IMR-90 (cell line): ENCODE measurements at regions not wholly inside any gene's neighbourhood (a gene's known extent, or its start where the extent isn't known, plus 50 kb on each side); places are given as distances from the start of the nearest gene placed in this dataset.

Experiments used
- ATAC-seq: fragments of 200-7000 bp; cut with Tn5 transposase; 2 replicates; pipeline ENCODE4 v1.9.1; 2020; ENCODE audit warnings: low read depth, mild to moderate bottlenecking, moderate library complexity
- BruUV-seq: library from RNA; stranded (reverse); fragments of 400-500 nt; replicated peaks from 2 replicates; lab custom pipeline; 2021; lab: Mats Ljungman, UMichigan
- CTCF ChIA-PET: fragments of 300-600 bp; formaldehyde crosslinking; extraction: SDS; loops from one replicate; lab custom pipeline; 2021; ENCODE audit warnings: antibody characterized with exemption; lab: Yijun Ruan, JAX
- POLR2A ChIA-PET: fragments of 300-600 bp; sonication (Branson Sonifier 250); formaldehyde crosslinking; loops from one replicate; lab custom pipeline; 2022; ENCODE audit warnings: antibody characterized with exemption; ENCODE audit not compliant: unreplicated experiment; lab: Charles Lee
- DNase-seq: peaks from one replicate; pipeline ENCODE4 v3.0.0; 2013
- H2AFZ ChIP-seq: replicated peaks from 2 replicates; pipeline ENCODE3; 2013; ENCODE audit warnings: low read length, mild to moderate bottlenecking; ENCODE audit not compliant: poor library complexity
- H2AK5ac ChIP-seq: 2 replicates; pipeline ENCODE4 v1.6.1; 2013; ENCODE audit warnings: low read depth, low read length, inconsistent platforms
- H2AK9ac ChIP-seq: replicated peaks from 2 replicates; pipeline ENCODE3; 2013; ENCODE audit warnings: mild to moderate bottlenecking, low read depth, low read length, moderate library complexity; ENCODE audit not compliant: poor library complexity
- H2BK120ac ChIP-seq: 2 replicates; pipeline ENCODE4 v1.6.1; 2013; ENCODE audit warnings: low read depth, low read length, inconsistent platforms
- H2BK15ac ChIP-seq: 3 replicates; pipeline ENCODE4 v1.6.1; 2013; ENCODE audit warnings: low read depth, low read length, inconsistent platforms
- H2BK20ac ChIP-seq: 2 replicates; pipeline ENCODE4 v1.6.1; 2013; ENCODE audit warnings: low read depth, mild to moderate bottlenecking, inconsistent platforms, low read length, moderate library complexity
- H2BK5ac ChIP-seq: 2 replicates; pipeline ENCODE4 v1.6.1; 2013; ENCODE audit warnings: mild to moderate bottlenecking, low read depth, low read length, inconsistent platforms; ENCODE audit not compliant: poor library complexity, severe bottlenecking
- H3K14ac ChIP-seq: replicated peaks from 2 replicates; pipeline ENCODE4 v1.6.1; 2013; ENCODE audit warnings: low read depth, low read length, inconsistent platforms
- H3K18ac ChIP-seq: 2 replicates; pipeline ENCODE4 v1.6.1; 2013; ENCODE audit warnings: low read depth, low read length, control low read depth
- H3K23ac ChIP-seq: 2 replicates; pipeline ENCODE4 v1.6.1; 2013; ENCODE audit warnings: low read depth, low read length, inconsistent platforms
- H3K27ac ChIP-seq: 2 replicates; pipeline ENCODE4 v1.5.1; 2013; ENCODE audit warnings: mild to moderate bottlenecking, control low read depth, low read length; ENCODE audit not compliant: insufficient read depth
- H3K27me3 ChIP-seq: 2 replicates; pipeline ENCODE4 v1.6.1; 2013; ENCODE audit warnings: low read length; ENCODE audit not compliant: control insufficient read depth, insufficient read depth
- H3K36me3 ChIP-seq: 2 replicates; pipeline ENCODE4 v1.6.1; 2013; ENCODE audit warnings: low read length, mixed read lengths; ENCODE audit not compliant: control insufficient read depth, insufficient read depth
- H3K4ac ChIP-seq: 2 replicates; pipeline ENCODE4 v1.6.1; 2013; ENCODE audit warnings: low read depth, low read length, inconsistent platforms
- H3K4me1 ChIP-seq: 2 replicates; pipeline ENCODE4 v1.6.1; 2013; ENCODE audit warnings: low read length, mixed read lengths; ENCODE audit not compliant: control insufficient read depth, insufficient read depth
- H3K4me2 ChIP-seq: 2 replicates; pipeline ENCODE4 v1.6.1; 2013; ENCODE audit warnings: low read depth, mild to moderate bottlenecking, control low read depth, low read length, moderate library complexity
- H3K4me3 ChIP-seq: 2 replicates; pipeline ENCODE4 v1.5.1; 2013; ENCODE audit warnings: low read depth, mild to moderate bottlenecking, control low read depth, low read length, moderate library complexity; ENCODE audit not compliant: insufficient read depth
- H3K56ac ChIP-seq: 2 replicates; pipeline ENCODE4 v1.6.1; 2013; ENCODE audit warnings: low read length, inconsistent platforms; ENCODE audit not compliant: insufficient read depth; ENCODE audit errors: extremely low read depth
- H3K79me1 ChIP-seq, 2 experiments: 2 replicates each; pipeline ENCODE4 v1.6.1; 2013; ENCODE audit warnings: low read length in 2 of 2, inconsistent platforms in 1 of 2, low read depth in 1 of 2
- H3K9ac ChIP-seq: 2 replicates; pipeline ENCODE4 v1.6.1; 2013; ENCODE audit warnings: low read depth, low read length, control low read depth
- H3K9me1 ChIP-seq: 2 replicates; pipeline ENCODE4 v1.6.1; 2013; ENCODE audit warnings: low read length, inconsistent platforms; ENCODE audit not compliant: insufficient read depth
- H3K9me3 ChIP-seq: 2 replicates; pipeline ENCODE4 v1.6.1; 2013; ENCODE audit warnings: low read length; ENCODE audit not compliant: control insufficient read depth, insufficient read depth
- H4K20me1 ChIP-seq: 2 replicates; pipeline ENCODE4 v1.6.1; 2013; ENCODE audit warnings: low read length, inconsistent platforms; ENCODE audit not compliant: insufficient read depth
- H4K5ac ChIP-seq: 2 replicates; pipeline ENCODE4 v1.6.1; 2013; ENCODE audit warnings: mild to moderate bottlenecking, low read depth, low read length, control low read depth
- H4K8ac ChIP-seq, 2 experiments: 2 replicates each; pipeline ENCODE4 v1.6.1; 2013; ENCODE audit warnings: low read depth in 2 of 2, low read length in 2 of 2, control low read depth in 1 of 2, inconsistent platforms in 1 of 2
- H4K91ac ChIP-seq: 2 replicates; pipeline ENCODE4 v1.6.1; 2013; ENCODE audit warnings: low read depth, low read length, inconsistent platforms; ENCODE audit not compliant: insufficient read depth
- BHLHE40 ChIP-seq: fragments of 150-350 bp; IDR thresholded peaks from 2 replicates; pipeline ENCODE4 v1.6.1; 2016; ENCODE audit warnings: mild to moderate bottlenecking, low read depth, low read length
- MAFK ChIP-seq: IDR thresholded peaks from 2 replicates; pipeline ENCODE4 v1.6.1; 2012; ENCODE audit warnings: low read depth, low read length, improper control_type of control experiment
- dilution Hi-C: fragments of 300-500 bp; cut with HindIII; formaldehyde crosslinking; loops from one replicate; pipeline ENCODE4 v1.14.3; 2018; ENCODE audit warnings: low sequenced_read_pairs; ENCODE audit not compliant: unreplicated experiment
- in situ Hi-C: fragments of 300-500 bp; cut with MboI; formaldehyde crosslinking; loops from 3 replicates; pipeline ENCODE4 v1.14.3; 2019; ENCODE audit warnings: low sequenced_read_pairs, inconsistent platforms, mixed read lengths
- intact Hi-C: fragments of 100-400 bp; cut with micrococcal nuclease; formaldehyde crosslinking; loops from 2 replicates; pipeline ENCODE4 v1.10.0; 2022

DNA sequence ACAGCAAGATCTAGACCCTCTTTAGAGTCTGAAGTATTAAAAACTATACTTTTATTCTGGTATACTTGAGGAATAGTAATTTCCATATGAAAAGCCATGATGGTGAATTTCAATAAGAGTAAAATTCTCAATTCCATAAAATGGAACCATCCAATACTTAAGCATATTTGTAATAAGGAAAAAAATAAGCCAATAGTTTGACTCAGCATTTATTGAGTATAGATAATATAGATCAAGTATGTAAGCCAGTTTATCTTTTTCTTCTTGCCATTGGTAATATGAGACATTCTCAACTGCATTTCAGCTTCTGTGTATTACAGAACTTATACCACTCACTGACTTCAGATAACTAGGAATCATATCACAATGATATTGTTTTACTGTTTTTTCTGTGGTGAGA lies 361.0 kb downstream of the SLCO4C1 start:
- ChIA-PET POLR2A (no interaction called here), CTCF (no interaction called here)
- no peak overlapping the region for H2BK5ac ChIP-seq
- no peak overlapping the region for H4K8ac ChIP-seq
- H3K27ac ChIP-seq = no peak overlapping the region
- H3K56ac ChIP-seq = no peak overlapping the region
- no peak overlapping the region for H2BK20ac ChIP-seq
- H2AK9ac ChIP-seq = no peak overlapping the region
- no peak overlapping the region for H4K5ac ChIP-seq
- no peak overlapping the region for H3K4me2 ChIP-seq
- H2BK15ac ChIP-seq = no peak overlapping the region
- H4K91ac ChIP-seq = no peak overlapping the region
- H3K14ac ChIP-seq = no peak overlapping the region
- H2BK120ac ChIP-seq = no peak overlapping the region
- no peak overlapping the region for H3K23ac ChIP-seq
- H3K4ac ChIP-seq = no peak overlapping the region
- H2AFZ ChIP-seq = no peak overlapping the region
- no peak overlapping the region for H3K4me3 ChIP-seq
- ATAC-seq (no peak), DNase-seq (no peak)
- dilution Hi-C loops (no loop called here), in situ Hi-C loops (no loop called here), intact Hi-C loops (no loop called here)
- TF ChIP-seq BHLHE40 (no peak), MAFK (peak; percentile 60; the same call in 1 of the 2 replicates)
- no peak overlapping the region for H3K9ac ChIP-seq
- no peaks in the 10 kb centered on the region for H3K79me1 ChIP-seq
- no peak overlapping the region for H2AK5ac ChIP-seq
- H3K27me3 ChIP-seq = no peaks in the 10 kb centered on the region
- H3K9me1 ChIP-seq = no peaks in the 10 kb centered on the region
- H3K18ac ChIP-seq = no peak overlapping the region
- no peaks in the 10 kb centered on the region for H3K36me3 ChIP-seq
- H3K9me3 ChIP-seq = no peaks in the 10 kb centered on the region
- no TSS peak for BruUV-seq
- H4K20me1 ChIP-seq = no peaks in the 10 kb centered on the region
- no peaks in the 10 kb centered on the region for H3K4me1 ChIP-seq
